Stomach (tissue), 4 donors: ENCODE measurements at regions not wholly inside any gene's neighbourhood (a gene's known extent, or its start where the extent isn't known, plus 50 kb on each side); places are given as distances from the start of the nearest gene placed in this dataset.

Experiments
- POLR2A ChIP-seq, 4 donors: fragments of 450-650 bp; IDR thresholded peaks; one replicate each; pipeline ENCODE4 v1.6.1; 2016; ENCODE audit warnings: antibody characterized with exemption in 4 of 4, control low read depth in 2 of 4, mild to moderate bottlenecking in 1 of 4, moderate library complexity in 1 of 4
- TF ChIP-seq, protein P1 (sequence below), 7 experiments: fragments of 450-650 bp in 4 of 7; fragments of 200-600 bp in 3 of 7; sonication (generic) in 3 of 7; IDR thresholded peaks; one replicate each; pipeline ENCODE4 v1.5.1; 2016 to 2019; ENCODE audit warnings: antibody characterized with exemption in 7 of 7, control low read depth in 2 of 7, mild to moderate bottlenecking in 1 of 7

- no peak for TF ChIP-seq POLR2A (IDR thresholded peaks at IDR 0.05)
- TF ChIP-seq, protein P1, sequence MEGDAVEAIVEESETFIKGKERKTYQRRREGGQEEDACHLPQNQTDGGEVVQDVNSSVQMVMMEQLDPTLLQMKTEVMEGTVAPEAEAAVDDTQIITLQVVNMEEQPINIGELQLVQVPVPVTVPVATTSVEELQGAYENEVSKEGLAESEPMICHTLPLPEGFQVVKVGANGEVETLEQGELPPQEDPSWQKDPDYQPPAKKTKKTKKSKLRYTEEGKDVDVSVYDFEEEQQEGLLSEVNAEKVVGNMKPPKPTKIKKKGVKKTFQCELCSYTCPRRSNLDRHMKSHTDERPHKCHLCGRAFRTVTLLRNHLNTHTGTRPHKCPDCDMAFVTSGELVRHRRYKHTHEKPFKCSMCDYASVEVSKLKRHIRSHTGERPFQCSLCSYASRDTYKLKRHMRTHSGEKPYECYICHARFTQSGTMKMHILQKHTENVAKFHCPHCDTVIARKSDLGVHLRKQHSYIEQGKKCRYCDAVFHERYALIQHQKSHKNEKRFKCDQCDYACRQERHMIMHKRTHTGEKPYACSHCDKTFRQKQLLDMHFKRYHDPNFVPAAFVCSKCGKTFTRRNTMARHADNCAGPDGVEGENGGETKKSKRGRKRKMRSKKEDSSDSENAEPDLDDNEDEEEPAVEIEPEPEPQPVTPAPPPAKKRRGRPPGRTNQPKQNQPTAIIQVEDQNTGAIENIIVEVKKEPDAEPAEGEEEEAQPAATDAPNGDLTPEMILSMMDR (IDR thresholded peaks at IDR 0.05): no peak
Measured at GRCh38 chr14:101706509-101707067, 54.9 kb upstream of the PPP2R5C start.
